GM12875 (cell line): ENCODE measurements at regions not wholly inside any gene's neighbourhood (a gene's known extent, or its start where the extent isn't known, plus 50 kb on each side); places are given as distances from the start of the nearest gene placed in this dataset.
"Not testable (repeated sequence)": the region's sequence is repeated elsewhere in the genome, so short reads cannot be mapped to it uniquely, and the experiment has no call there.

Experiments used
- H3K4me3 ChIP-seq: one replicate; pipeline ENCODE4 v1.5.1; 2011; ENCODE audit warnings: low read depth, low read length, control low read depth
- TF ChIP-seq, protein P1 (sequence below): IDR thresholded peaks from 2 replicates; pipeline ENCODE4 v1.5.1; 2011; ENCODE audit warnings: low read depth, mild to moderate bottlenecking, control low read depth, inconsistent platforms, low read length, moderate library complexity, borderline replicate concordance; ENCODE audit not compliant: insufficient read depth

DNA sequence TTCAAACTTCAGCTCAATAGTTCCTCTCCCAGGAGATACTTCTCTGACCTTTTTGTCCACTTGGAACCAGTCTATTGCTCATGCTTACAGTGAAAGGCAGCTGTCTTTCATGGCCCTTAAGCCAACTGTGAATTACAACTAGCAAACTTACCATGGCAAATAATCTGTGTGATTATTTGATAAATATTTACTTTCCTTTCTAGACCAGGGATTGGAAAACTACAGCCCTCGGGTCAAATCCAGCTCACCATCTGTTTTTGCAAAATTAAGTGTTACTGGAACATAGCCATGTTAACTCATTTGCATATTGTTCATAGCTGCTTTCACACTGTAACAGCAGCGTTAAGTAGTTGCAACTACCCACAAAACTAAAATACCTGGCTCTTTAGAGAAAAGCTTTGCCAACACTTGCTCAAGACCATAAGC, 289.1 kb upstream of the MCTP2 start:
- TF ChIP-seq, protein P1, sequence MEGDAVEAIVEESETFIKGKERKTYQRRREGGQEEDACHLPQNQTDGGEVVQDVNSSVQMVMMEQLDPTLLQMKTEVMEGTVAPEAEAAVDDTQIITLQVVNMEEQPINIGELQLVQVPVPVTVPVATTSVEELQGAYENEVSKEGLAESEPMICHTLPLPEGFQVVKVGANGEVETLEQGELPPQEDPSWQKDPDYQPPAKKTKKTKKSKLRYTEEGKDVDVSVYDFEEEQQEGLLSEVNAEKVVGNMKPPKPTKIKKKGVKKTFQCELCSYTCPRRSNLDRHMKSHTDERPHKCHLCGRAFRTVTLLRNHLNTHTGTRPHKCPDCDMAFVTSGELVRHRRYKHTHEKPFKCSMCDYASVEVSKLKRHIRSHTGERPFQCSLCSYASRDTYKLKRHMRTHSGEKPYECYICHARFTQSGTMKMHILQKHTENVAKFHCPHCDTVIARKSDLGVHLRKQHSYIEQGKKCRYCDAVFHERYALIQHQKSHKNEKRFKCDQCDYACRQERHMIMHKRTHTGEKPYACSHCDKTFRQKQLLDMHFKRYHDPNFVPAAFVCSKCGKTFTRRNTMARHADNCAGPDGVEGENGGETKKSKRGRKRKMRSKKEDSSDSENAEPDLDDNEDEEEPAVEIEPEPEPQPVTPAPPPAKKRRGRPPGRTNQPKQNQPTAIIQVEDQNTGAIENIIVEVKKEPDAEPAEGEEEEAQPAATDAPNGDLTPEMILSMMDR = no peak
- no peak overlapping the region for H3K4me3 ChIP-seq

DNA sequence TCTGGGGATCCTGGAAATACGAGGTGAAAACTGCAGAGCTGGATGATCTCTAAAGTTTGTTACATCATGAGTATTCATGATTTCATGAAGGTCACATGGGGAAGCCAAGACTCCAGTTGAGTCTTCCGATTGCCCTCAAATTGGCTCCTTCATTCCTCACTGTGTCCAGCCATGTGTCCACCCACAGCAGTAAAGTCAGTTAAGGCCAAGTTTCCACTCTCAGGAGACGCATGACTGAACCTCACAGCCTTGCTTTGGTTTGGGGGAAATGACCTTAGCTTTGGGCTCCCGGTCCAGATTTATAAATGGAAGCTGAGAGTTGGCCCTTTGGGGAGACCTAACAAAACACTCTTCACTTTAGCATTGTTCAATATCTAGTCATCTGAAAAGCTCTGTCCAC, 289.7 kb upstream of the MCTP2 start:
- H3K4me3 ChIP-seq = no peak overlapping the region
- TF ChIP-seq, protein P1 = no peak

DNA sequence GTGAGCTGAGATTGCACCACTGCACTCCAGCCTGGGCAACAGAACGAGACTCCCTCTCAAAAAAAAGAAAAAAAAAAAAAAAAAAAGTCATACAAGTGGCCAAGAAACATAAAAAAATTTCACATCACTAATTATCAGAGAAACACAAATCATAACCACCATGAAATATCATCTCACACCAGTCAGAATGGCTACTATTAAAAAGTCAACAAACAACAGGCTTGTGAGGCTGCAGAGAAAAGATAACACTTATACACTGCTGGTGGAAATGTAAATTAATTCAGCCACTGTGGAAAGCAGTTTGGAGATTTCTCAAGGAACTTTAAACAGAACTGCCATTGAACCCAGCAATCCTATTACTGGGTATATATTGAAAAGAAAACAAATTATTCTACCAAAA, 291.1 kb upstream of the MCTP2 start:
- TF ChIP-seq, protein P1 = no peak
- no peak overlapping the region for H3K4me3 ChIP-seq

DNA sequence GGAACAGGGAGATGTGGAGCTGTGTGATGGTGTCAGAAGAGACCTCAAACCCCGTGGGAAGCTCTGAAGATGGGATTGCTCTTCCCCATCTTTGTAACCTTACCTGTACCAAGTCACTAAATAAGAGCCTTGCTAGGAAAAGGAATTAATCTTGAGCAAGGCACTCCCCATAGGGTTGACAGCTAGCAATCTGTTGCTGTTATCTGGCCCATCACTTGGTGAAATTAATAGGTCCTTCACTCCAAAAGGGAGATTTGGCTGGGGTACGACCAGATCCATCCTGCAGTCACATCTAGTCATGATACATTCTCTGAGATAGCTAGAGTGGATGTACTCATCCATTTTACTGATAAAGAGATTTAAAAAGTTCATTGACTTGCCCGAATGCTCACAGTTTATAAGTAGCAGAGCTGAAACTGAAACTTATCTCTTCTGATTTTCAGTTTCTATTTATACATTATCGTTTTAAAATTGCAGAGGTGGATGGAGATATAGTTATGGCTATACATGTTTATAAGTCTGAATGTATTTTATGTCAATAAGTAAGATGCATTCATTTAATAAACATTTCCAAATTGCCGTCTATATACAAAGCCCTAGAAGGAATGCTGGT, 299.1 kb upstream of the MCTP2 start:
- H3K4me3 ChIP-seq = no peak overlapping the region
- TF ChIP-seq, protein P1 = no peak

DNA sequence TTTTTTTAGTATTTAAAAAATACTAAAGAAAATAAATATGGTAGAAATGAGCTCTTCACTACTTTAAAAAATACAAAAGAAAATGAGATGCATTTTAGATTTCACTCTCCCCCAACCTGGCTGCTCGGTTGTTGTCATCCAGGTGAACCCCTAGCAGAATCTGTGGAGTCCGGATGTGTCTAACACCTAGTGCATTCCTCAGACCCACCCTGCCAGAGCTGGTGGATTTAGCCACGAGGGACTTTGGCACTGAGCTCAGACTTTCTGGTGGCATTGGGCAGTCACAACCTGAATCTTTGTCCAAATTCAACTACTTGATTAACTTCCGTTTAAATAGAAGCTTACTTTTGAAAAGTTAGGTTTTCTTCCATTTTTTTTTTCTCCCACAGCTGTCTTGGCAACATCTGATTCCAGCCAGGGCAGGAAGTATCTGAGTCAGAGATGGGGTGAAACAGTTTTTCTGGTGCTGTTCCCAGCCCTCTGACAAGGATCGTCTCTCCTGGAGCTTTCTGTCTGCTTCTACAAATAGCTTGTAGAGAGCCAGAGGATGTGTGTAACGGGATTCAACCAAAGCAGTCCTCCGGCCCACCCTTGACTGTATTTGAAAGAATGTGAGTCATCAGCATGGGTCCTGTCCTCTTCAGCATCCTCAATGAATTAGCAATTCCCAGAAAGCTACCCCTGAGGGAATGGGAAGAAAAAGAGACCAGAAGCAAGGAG, 301.8 kb upstream of the MCTP2 start:
- TF ChIP-seq, protein P1 = no peak
- no peak overlapping the region for H3K4me3 ChIP-seq

DNA sequence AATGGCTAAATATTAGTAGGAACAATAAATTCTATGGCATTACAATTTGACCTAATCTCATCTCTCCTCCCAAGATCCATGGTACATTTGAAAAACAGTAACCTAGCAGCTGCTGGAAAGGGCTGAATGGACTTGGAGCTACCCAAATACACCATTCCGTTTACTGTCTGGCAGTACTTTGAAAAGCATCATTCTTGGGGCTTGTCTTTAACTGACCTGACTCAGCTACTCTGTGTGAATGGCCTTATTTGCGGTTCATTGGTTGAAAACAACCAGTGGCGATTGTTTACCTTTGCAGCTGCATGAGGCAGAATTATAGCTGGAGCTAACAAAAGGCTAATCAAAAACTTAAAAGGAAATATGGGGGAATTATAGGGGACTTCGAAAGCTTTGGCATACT, 311.2 kb upstream of the MCTP2 start:
- H3K4me3 ChIP-seq = no peak overlapping the region
- TF ChIP-seq, protein P1 = no peak

DNA sequence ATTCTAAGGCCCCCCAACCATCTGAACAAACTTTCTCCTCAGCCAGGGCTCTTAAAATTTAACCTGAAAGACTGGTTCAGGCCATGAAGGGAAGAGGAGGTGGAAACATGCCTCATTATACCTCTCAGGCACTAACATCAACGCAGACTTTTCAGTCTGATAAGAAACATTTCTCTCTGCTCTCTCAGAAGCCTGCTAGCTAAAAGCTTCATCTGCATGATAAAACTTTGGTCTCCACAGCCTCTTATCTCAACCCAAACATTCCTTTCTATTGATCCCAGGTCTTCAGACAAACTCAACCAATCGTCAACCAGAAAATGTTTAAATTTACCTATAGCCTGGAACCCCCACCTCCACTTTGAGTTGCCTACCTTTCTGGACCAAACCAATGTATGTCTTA, 312.6 kb upstream of the MCTP2 start:
- not testable (repeated sequence) for H3K4me3 ChIP-seq
